GM18861 (cell line): ENCODE measurements at regions not wholly inside any gene's neighbourhood (a gene's known extent, or its start where the extent isn't known, plus 50 kb on each side); places are given as distances from the start of the nearest gene placed in this dataset.
"Not testable (repeated sequence)": the region's sequence is repeated elsewhere in the genome, so short reads cannot be mapped to it uniquely, and the experiment has no call there.

Experiments used
- ATAC-seq: cut with Tn5 transposase; IDR thresholded peaks from one replicate; pipeline ENCODE4 v1.9.1; 2021; ENCODE audit not compliant: unreplicated experiment

DNA sequence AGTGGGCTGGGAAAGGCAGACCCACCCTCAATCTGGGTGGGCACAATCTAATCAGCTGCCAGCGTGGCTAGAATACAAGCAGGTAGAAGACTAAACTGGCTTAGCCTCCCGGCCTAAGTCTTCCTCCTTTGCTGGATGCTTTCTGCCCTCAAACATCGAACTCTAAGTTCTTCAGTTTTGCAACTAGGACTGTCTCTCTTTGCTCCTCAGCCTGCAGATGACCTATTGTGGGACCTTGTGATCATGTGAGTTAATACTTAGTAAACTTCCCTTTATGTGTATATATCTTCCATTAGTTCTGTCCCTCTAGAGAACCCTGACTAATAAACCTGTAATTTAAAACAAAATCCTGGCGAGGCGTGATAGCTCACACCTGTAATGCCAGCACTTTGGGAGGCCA lies 51.8 kb upstream of the SLC39A8 start:
- ATAC-seq, result not testable (repeated sequence)

DNA sequence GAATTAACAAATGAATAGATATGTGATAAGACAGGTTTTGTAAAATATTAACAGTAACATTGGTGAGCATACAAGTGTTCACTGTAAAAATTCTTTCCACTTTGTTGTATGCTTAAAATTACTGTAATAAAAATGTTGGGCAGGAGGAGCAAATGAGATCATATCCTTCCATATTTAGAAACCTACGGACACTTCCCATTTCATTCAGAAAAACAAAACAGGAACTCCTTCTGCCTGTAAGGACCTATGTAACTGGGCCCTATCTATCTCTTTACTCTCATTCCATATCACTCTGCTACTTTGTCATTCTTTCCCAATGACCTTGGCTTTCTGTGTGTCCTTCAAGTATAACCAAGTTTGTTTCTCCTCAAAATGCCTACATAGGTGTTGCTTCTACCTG lies 53.7 kb upstream of the SLC39A8 start:
- no peak for ATAC-seq

DNA sequence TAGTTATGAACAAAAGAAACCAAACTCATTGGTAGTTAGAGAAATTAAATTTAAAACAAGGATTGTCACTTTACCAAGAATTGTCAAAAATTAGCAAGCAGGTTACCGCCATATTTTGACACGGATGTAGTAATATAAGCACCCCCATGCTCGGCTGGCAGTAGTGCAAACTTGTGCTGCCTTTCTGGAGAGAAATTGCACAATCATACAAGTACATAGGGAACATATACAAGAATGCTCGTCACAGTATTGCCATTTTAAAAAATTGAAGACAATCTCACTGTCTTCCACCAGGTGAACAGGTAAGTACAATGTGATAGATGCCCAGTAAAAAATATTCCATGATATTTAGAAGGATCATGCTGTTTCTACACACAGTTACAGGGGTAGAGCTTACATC lies 55.6 kb upstream of the SLC39A8 start:
- no peak for ATAC-seq

DNA sequence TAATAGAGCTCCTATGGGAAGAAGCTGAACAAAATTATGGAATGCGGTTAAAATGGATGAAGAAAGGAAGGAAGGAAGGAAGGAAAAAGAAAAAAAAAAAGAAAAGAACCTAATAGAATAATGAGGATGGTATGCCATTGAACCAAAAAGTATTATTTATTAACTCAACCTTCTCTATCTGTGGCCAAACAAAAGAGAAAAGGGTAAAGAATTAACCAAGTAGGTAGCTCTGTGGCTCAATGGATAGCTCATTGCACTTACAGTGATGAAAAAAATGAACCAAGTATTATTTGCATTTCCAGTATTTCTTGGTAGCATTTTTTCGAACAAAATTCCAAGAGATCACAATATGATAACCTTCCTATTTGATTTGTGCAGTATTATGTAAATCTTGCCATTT lies 56.9 kb upstream of the SLC39A8 start:
- no peak for ATAC-seq

DNA sequence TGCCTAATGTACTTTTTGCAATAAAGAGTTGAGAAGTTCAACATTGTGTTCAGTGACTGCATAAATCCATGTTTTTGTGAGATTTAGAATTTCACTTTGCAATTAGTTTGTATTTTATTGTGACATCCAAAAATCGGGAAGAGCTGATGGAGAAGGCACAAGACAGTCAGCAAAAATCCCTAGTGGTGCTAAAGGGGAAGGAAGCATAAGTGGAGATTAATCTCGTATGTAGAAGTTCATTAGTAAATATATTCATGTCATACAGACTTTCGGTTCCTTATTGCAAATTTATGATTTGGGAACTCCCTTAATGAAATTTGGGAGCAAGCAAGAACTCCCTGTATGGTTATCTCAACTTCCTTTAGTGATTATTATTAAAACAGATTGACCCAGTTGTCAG lies 57.8 kb upstream of the SLC39A8 start:
- ATAC-seq, result no peak

DNA sequence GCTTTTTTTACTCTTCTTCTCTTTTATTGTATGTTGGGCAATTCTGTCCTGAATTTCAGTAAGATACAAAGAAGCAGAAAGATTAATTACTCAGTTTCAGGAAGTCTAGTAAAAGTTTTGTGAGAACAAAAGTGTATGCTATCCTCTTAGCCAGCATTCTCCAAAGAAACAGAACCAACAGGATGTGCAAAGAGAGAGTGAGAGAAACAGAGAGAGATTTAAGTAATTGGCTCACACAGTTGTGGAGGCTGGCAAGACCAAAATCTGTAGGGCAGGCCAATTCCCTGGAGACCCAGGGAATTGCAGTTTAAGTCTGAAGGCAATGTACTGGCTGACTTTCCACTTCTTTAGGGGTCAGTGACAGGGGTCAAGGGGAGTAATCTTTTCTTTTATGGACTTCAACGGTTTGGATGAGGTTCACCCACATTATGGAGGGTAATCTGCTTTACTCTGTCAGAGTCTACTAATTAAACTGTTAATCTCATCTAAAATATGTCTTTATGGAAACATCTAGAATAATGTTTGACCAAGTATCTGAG lies 59.2 kb upstream of the SLC39A8 start:
- no peak for ATAC-seq

DNA sequence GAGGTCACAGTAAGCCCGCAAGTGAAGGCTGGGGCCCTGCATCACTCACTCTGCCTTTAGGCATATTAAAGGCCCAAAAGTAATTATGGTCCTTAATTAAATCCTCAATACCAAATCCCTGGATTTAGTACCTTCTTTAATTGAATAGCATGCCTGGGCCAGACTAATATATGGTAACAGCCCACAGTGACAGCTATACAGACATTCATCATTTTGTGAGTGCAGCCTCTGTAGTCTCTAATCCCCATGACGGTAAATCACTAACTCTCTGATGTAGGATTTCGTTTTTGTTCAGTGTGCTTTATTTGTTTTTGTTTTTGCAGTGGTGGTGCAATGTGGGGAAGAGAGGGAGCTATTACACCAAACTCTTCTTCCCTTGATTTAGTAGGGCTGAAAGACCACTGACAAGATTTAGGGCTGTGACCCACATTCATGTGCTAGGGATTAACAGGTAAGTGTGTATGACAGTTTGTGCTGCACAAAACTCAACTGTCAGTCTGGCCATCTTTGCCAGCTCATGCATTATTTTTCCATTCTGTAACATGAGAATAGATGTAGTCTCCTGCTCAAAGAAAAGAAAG lies 60.6 kb upstream of the SLC39A8 start:
- no peak for ATAC-seq

DNA sequence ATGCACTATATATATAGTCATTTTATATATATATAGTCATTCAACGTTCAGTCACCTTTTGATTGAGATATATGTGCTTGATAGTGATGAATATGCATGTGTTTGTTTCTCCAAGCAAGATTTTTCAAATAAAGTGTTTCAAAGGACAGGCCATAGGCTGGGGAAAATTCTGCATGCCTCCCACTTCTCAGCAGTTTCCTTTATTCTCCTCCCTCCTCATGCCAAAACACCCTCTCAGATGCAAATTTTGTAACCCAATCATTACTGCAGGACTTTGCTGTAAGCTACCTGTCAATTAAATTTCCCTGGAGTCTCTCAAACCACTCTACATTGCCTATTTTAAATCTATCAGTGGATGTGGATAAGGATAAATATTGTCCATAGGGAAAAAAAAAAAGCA lies 65.6 kb upstream of the SLC39A8 start:
- ATAC-seq, result not testable (repeated sequence)

DNA sequence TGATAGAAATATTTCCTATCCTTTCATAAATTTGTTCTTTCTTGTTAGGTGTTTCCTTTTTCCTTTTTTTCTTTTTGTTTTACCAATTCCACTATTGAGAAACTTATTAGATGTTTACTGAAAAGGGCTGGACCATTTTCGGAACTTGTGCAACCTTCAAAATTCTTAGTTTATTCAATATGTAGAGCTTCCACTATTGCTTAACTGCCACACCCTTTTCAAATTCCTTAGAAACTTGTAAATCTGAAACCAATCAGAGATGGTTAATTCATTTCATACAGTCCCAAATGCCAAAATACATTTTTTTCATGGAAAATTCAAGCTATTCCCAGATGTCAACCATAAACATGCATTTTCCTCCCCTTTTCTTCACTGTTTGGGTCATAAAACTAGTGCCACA lies 66.1 kb upstream of the SLC39A8 start:
- ATAC-seq, result no peak

DNA sequence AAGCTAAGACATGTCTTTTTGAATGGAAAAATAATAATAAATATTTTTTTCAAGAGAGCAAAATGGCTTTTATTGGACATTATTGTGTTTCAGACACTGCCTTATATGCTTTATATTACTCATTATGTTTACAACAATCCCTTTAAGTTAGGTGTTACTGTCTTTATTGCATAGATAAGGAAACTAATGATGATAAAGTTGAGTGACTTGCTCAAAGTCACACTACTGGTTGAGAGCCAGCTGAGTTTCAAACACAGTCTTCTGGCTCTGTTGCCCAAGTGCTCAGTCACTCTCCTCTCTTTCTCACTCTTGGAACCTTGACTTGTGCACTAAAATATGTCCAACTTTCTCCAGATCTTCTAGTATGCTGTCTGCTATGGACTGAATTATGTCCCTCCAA lies 71.5 kb upstream of the SLC39A8 start:
- ATAC-seq, result no peak

DNA sequence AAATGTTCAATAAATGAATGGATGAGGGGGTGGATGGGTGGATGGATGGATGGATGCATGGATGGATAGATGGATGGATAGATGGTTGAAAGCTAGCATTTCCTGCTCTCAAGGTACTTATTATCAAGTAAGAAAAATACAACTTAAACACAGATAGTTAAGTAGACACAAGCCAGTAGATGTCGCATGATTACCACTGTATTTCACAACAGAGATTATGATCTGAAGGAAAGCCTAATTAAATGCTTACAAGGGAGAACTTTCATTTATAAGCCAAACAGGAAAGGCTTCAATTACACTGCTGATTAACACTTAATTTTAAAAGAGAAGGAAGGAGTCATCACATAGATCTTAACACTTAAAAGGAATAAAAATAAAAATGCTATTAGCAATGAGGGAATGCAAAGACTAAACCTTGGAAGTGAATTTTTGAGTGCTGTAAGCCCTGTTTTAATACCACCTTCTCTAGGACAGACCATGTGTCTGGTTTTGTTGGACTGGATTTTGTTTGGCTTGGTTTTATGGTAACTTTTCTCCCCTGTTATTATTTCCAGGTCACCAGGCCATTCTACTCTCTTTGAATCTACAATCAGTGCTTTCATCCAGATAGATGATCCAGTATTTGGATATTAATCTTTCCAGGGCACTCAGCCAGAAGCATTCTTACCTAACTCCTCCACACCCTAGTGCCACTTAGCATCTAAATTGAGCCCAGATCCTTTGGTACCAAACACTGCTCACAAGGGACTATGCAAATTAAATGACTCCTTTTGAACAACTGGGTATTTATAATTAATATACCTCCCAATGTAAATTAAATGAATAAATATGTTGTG lies 75.5 kb upstream of the SLC39A8 start:
- no peak for ATAC-seq

DNA sequence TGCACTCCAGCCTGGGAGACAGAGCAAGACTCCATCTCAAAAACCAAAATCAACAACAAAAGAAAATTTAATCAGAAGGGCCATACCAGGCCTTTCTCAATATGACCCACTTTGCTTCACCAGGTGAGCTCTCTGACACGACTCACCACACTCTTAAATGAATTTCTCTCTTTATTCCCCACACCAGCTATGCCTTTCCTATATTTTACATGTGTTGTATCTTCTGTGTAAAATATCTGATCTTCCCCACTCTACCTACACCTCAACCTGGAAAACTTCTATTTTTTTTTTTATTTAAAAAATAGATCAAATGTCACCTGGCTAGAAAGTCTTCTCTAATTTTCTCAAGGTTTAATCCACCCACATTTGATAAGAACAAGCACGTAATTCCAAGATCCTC lies 77.6 kb upstream of the SLC39A8 start:
- ATAC-seq, result no peak

DNA sequence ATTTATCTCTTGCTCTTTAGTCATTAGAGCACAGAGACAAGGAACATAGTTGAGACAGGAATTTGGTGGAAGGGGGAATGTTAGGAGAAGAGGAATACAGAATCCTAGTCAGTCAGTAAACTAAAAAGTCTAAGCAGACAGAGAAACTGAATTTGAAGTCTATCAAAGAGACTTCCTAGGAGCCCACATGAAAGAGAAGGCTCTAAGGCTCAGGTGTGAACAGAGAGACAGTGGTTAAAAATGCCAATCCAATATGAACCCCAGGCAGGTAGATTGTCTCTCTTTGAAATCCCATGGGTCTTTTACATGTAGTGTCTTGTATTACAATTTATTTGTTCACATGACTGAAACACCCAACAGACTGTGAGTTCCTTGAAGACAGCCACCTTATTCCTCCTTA lies 77.8 kb upstream of the NFKB1 start:
- no peak for ATAC-seq

DNA sequence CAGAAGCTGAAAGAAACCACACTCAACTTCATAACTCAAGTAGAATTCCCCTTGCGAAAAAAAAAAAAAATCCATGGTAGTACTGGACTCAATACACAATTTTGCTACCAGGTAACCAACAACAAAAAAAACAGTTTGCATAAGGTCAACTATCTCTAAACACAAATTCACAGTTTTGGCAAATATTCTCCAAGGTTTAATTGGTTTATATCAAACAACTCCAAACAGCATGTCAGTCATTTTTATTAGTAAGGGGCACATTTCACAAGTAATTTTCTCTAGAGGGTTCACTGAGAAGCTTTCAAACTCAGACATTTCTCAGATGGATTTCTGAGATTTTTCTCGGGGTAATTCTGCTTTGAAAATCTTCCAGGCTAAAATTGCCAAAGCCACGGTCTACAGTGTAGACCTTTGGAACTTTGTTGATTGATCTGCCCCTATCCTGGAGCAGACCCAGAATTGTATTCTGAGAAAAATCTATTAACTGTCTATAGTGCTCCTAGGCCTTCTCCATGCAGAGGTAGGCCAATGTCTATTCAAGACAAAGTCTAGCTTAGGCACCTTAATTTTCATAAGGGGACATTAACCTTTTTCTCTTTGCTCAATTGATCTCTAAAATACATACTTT lies 73.7 kb upstream of the NFKB1 start:
- no peak for ATAC-seq

DNA sequence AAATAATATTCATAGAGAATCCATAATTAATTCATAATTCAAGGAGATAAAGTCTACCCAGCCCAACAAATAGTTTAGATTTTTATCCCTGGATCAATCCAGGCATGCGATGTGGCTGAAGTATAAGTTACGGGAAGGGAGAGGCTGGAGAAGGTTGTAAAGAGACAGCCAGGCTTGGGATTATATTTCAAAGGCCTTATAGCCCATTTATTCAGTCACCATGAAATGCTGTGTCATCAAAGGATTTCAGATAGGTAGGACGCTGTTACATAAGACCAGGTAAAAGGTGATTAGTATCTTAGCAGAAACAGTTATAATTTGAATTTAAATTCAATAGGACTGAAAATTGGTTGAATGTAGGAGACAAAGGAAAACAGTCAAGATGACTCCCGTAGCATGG lies 73.0 kb upstream of the NFKB1 start:
- no peak for ATAC-seq

DNA sequence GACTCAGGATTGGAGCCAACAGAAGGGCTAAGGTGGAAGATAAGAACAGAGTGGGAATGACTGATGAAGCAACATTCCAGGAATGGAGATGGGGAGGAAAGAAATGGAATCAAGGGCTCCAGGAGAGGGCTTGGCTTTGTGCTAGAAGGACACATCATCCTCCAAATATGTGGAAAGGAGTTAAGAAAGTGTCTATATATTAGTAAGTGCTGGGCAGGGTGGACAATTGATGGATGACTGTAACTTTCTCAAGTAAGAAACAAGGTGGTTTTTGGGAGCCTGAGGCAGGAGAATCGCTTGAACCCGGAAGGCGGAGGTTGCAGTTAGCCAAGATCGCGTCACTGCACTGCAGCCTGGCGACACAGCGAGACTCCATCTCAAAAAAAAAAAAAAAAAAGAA lies 71.6 kb upstream of the NFKB1 start:
- ATAC-seq, result no peak

DNA sequence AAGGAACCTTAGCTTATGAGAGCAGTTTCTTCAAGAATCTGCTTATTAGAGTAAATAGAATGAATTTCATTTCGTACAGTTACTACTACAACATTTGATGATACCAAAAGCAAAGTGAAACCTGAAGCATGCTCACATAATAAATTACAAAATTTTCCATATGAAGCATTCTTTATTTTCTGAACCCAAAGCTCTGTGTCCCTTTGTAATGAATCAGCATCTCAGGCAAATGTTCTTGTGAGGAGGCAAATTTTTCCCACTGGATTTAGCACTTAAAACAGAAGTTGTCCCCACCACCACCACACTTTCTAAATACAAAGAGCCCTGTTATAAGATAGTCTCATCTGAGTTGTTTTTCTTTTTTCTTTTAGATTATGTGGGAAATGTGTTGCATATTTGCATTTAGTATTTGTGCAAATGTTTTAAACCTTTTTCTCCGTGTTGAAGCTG lies 70.7 kb upstream of the NFKB1 start:
- ATAC-seq, result no peak

DNA sequence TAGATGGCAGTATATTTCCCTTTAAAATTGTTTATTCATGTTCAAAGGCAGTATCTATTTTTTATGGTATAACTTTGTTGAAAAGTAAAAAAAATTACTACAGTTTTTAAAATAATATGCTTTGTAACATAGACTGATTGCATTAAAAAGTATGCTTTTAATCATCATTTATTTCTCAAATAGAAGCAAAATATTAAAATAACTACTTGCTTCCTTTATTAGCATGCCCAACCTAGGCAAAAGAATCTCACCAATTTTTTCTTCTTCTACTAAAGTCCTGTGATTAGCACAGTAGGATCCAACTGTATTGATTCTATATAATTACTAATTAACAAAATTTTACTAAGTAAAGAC lies 69.6 kb upstream of the NFKB1 start:
- ATAC-seq, result no peak

DNA sequence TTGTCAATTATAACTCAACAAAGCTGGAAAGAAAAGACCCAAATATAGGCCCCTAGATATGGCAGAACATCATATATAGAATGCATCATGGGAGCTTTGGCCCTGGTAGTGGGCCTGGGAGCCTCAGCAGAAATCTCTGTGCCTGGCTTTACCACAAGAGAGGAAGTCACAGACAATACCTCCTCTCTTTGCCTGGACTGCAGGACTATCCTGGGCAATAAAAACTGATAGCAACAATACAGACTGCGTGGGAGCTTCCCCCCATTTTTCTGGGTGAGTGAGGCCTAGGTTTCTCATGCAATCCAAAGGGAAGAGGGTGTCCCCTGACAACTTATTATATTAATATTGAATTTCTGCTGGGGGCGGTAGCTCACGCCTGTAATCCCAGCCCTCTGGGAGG lies 64.0 kb upstream of the NFKB1 start:
- no peak for ATAC-seq

DNA sequence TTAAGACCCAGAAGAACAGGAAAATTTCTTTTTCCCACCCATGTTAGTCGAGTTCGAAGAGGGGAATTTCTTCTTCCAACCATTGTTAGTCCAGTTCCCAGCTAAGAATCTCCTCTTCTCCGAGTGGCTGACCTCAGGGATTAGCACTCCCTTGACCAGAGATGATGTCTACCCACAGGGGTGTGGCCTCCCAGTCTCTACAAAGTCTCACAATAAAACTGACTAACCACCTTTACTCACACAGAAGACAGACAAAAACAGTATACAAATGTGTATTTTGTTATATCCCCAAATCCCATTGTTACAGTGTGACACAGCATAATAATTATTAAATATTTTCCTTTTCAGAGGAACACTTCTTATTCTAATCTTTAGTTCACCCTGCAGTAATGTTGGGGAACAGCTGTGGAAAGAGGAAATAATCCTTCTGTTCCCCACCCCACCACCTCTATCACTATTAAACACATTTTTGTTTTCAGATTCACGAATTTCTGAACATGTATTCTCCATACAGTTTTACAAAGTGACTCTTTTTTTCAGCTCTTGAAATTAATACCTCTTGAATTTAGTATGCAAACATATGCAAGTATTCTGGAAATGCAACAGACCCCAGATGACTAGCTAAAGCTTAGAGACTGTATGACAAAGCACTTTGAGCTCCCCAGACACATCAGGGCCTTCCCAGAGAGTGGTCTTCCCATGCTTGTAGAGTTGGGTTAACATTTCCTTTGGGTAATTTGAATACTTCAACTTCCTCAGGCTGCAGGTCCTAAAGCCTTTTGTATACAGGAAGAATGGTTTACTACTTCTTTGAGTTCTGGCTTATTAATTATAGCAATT lies 62.5 kb upstream of the NFKB1 start:
- no peak for ATAC-seq

DNA sequence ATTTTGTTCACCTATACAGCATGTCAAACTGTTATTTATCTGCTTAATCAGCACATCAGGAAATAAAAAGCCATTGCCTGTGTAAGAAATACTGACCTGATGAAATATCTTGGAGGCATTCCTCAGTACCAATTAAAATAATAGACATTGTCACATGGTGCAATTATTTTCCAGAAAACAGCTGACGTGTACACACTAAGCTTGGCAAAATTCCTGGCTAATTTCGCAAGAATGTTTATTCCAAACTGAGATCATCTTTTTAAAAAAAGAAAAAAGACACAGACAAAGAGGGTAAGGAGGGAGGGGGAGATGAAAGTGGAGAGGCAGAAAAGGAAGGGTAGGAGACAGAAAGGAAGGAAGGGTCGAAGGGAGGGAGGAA lies 61.9 kb upstream of the NFKB1 start:
- ATAC-seq, result no peak
